ENCODE measurements at regions not wholly inside any gene's neighbourhood (a gene's known extent, or its start where the extent isn't known, plus 50 kb on each side); places are given as distances from the start of the nearest gene placed in this dataset.
A peak's percentile ranks its signal among the peaks of the same experiment; 100 is the strongest.

DNA sequence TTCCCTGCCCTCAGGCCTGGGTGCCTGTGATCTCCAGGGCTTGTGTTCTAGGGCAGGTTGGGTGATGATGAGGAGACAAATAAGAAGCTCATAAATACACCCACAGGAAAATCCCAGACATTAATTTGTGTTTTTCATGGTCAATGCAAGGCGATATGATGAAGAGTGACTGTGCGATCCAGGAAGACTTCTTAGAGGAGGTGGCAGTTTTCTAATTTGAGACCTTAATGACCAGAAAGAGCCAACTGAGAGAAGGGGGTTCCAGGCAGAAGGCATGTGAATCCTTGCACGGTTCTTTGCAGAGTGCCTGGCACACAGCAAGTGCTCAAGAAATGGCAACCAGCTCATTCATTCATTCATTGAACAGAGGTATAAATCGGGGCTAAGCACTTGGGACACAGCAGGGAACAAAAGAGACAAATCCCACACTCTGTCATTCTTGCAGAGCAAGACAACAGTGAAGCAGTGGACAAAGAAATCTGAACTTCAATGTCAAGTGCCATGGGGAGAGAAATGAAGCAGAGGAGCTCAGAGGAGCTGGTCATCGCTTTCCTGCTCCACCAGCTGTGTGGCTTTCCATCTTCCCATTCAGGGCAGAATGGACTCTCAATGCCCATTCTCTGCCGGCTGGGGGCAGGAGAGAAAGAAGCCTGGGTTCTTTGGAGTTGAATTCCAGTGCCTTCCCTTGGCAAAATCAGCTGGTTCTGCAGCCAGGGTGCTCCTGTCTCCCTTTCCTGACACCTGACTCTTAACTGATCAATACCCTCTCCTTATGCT, 128.3 kb downstream of the AACS start:
- no peak for FAIRE-seq

- FAIRE-seq: no peak
Observed at GRCh38 chr12:125194163-125194773, 129.0 kb downstream of the AACS start.

GRCh38 chr12:125194987-125195386, 129.8 kb downstream of the AACS start:
- no peak for FAIRE-seq

GRCh38 chr12:125197326-125197725, 132.1 kb downstream of the AACS start:
- no peak for FAIRE-seq

- no peak for FAIRE-seq
Observed at GRCh38 chr12:125198652-125199051, 133.4 kb downstream of the AACS start.

DNA sequence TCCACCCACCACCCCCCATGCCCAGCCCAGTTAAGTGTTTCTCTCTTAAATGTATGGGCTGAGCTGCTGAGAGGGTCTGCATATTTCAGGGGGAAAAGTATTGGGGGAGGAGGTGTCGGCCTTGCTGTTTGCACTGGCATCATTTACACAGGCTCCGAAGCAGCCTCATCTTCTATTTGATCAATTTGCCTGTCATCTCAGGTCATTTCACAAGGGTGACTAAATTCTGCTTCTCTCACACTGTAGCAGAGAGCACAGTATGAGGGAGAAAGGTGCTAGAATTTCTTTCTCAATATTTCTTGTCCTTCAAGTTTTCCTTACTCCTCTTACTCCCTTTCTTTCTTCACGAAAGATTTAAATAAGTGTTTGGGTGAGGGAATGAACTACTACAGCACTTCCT, 135.9 kb downstream of the AACS start:
- no peak for FAIRE-seq

DNA sequence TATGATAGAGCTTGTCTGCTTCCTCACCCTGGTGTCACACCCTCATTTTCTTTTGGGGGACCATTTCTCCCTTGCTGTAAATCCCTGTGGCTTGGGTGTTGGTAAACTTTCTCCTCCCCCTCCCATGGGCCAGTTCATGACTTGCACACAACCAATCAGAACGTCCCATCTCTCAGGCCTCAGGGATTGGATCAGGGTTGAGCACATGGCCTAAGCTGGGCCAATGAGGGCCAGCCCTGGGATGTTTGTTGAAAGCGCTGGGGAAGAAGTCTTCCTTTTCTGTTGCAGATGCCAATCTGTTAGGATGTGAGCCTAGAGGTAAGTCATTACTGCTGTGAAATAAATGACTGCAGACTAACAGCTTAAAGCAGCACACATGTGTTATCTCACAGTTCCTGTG, 136.7 kb downstream of the AACS start:
- no peak for FAIRE-seq

DNA sequence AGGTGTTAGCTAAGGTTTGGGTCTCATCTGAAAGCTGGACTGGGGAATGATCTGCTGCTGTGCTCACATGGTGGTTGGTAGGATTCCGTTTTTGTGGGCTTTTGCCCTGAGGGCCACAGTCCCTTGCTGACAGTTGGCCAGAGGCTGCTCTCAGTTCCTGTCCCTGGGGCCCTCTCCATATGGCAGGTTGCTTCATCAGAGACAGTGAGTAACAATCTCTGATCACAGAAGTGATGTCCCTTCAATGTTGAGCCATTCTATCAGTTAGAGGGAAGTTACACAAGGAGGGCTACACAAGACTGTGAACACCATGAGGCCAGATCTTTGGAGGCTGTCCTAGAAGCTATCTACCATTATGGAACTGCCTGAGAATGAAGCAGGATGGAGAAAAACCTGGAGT, 137.2 kb downstream of the AACS start:
- FAIRE-seq: no peak

DNA sequence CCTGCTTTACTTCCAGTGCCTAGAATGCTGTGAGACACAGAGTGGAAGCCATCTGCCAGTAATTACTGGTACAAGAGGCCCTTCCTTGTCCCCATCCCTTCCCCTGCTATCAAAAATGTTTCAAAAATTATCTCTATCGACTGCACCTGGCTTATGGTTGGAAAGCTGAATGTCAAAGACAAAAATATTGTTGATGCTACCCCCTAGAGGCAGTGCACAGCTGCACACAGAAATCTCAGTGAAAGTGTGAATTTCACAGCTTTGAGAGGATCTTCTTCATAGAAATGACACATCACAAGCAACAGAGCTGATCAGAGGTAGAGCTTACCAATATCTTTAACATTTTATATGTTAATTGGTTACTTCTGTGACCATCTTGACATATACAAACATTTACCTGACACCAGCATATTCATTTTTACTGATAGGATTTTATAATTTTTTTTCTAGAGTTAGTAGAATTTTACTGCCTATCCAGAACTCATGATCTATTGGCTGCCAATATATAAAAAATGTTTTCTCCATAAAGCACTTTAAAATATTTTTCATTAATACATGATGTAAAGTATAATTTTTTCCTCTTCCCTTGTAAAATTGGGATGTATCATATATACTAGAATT, 138.0 kb downstream of the AACS start:
- FAIRE-seq: peak; percentile 43

DNA sequence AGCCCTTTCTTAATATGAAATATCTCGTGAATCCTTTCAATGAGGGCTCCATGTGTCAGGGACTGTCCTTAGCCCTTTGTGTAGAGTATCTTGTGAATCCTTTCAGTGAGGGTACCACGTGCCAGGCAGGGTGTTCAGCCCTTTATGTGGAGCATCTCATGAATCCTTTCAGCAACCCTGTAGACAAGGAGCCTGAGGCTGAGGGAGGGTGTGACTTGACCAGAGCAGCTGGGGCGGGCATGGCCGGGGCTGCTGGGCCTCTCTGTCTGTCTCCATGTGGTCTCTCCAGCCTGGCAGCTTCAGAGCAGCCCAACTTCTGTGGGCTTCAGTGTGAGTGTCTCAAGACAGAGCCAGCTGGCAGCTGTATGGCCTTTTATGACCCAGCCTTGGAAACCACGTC, 140.2 kb downstream of the AACS start:
- FAIRE-seq: no peak

GRCh38 chr12:125206711-125207110, 141.5 kb downstream of the AACS start:
- no peak for FAIRE-seq

GRCh38 chr12:125208334-125208733, 143.1 kb downstream of the AACS start:
- no peak for FAIRE-seq

DNA sequence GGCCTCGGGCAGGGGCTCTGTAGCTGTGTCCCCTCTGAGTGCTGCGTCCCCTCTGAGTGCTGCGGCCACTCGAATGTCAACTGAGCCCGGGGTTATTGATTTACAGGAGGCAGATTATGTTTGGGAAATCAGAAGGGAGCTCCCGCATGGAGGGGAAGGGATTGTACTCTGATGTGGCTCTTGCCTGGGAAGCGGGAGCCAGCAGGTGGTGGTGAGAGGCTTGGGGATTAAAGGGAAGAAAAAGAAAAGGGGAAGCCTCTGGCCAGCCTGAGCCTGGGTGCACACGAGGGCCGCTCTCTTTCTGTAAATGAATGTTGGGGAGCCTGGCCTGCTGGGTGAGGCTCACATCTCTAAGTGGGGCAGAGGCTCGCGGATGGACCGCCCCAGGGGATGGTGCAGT, 143.7 kb downstream of the AACS start:
- no peak for FAIRE-seq

GRCh38 chr12:125210104-125210755, 145.0 kb downstream of the AACS start:
- no peak for FAIRE-seq

DNA sequence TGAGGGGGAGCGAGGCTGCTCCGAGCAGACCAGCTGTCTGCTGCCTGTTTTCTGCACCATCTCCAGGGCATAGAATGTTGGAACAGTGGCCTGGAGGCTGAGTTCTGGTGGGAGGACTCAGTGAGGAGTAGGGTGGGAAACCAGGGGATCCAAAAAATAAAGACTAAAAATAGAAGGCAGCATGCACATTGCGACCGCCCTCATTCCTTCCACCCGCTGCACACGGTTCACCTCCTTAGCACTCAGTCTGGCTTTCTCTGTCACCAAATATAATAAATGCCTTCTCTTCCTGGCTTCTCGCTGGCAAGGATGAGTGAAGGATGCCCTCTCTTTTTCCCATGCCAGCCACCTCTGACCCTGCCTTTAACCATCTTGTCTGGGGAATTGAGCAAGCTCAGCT, 146.2 kb downstream of the AACS start:
- FAIRE-seq: no peak

DNA sequence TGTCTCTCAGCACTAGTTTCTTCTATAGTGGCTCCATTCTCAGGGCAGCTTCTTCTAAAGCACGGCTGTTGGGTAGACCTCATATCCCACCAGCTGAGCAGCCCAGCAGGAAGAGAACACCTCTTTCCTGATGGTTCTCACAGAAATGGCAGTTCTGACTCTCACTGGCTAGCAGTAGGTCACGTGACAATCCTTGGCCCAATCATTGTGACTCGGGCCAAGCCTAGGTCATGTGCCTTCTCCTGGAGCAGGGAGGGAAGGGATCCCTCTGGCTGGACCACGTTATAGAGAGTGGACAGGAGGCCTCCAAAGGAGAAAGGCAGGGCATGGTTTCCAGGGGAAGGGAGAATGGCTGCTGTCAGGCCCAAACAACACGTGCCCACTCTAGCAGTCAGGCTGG, 149.1 kb downstream of the AACS start:
- no peak for FAIRE-seq

- no peak for FAIRE-seq
Observed at GRCh38 chr12:125216756-125217155, 151.5 kb downstream of the AACS start.

- FAIRE-seq: no peak
Observed at GRCh38 chr12:125217308-125217707, 152.1 kb downstream of the AACS start.

GRCh38 chr12:125218952-125219351, 153.7 kb downstream of the AACS start:
- FAIRE-seq: no peak

GRCh38 chr12:125220404-125221273, 155.4 kb downstream of the AACS start:
- FAIRE-seq: peak; percentile 51

- no peak for FAIRE-seq
Observed at GRCh38 chr12:125221602-125222001, 156.4 kb downstream of the AACS start.

DNA sequence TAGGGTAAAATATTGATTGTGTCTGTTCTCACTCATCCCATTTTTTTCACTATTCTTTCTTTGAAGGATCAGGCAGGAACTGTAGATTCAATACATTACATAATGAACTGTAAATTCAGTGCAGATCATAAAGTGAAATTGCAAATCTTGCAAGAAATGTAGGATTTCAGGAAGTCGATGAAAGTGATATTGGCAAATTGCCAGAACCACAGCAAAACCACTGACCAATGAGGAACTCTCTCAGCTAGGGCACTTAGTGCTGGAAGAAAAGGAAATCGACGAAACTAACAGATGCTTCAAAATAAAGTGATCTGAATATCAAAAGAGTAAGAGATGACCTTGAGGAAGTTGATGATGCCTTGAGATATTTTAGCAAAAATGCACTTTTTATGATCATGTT, 157.6 kb downstream of the AACS start:
- no peak for FAIRE-seq

- FAIRE-seq: no peak
Observed at GRCh38 chr12:125225641-125226040, 160.4 kb downstream of the AACS start.
